GM12878 (cell line): ENCODE measurements at regions not wholly inside any gene's neighbourhood (a gene's known extent, or its start where the extent isn't known, plus 50 kb on each side); places are given as distances from the start of the nearest gene placed in this dataset.

Experiments used
- POLR2A ChIP-seq: IDR thresholded peaks from 2 replicates; pipeline ENCODE4 v1.6.1; 2011; ENCODE audit warnings: low read depth, mild to moderate bottlenecking, low read length
- SMC3 ChIP-seq: IDR thresholded peaks from 2 replicates; pipeline ENCODE4 v1.6.1; 2011; ENCODE audit warnings: low read length, improper control_type of control experiment, borderline replicate concordance
- ZNF622 ChIP-seq: fragments of 450-650 bp; IDR thresholded peaks from 2 replicates; pipeline ENCODE4 v1.6.1; 2017; ENCODE audit warnings: mild to moderate bottlenecking, inconsistent platforms
- TF ChIP-seq, protein P1 (sequence below), 3 experiments: IDR thresholded peaks in 2 of 3; conservative IDR thresholded peaks in 1 of 3; 2 replicates each; pipeline ENCODE4 v1.5.1; 2011; ENCODE audit warnings: low read depth in 3 of 3, low read length in 3 of 3, mild to moderate bottlenecking in 3 of 3, control low read depth in 2 of 3, moderate library complexity in 2 of 3, inconsistent platforms in 1 of 3, mixed read lengths in 1 of 3; ENCODE audit not compliant: control insufficient read depth in 2 of 3, insufficient read depth in 1 of 3; ENCODE audit errors: extremely low read depth in 1 of 3

- TF ChIP-seq, protein P1, sequence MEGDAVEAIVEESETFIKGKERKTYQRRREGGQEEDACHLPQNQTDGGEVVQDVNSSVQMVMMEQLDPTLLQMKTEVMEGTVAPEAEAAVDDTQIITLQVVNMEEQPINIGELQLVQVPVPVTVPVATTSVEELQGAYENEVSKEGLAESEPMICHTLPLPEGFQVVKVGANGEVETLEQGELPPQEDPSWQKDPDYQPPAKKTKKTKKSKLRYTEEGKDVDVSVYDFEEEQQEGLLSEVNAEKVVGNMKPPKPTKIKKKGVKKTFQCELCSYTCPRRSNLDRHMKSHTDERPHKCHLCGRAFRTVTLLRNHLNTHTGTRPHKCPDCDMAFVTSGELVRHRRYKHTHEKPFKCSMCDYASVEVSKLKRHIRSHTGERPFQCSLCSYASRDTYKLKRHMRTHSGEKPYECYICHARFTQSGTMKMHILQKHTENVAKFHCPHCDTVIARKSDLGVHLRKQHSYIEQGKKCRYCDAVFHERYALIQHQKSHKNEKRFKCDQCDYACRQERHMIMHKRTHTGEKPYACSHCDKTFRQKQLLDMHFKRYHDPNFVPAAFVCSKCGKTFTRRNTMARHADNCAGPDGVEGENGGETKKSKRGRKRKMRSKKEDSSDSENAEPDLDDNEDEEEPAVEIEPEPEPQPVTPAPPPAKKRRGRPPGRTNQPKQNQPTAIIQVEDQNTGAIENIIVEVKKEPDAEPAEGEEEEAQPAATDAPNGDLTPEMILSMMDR (IDR thresholded peaks at IDR 0.05 in 2 of 3, conservative IDR thresholded peaks at IDR 0.05 in 1 of 3; ENCODE audit: control insufficient read depth in 2 of 3, extremely low read depth in 1 of 3, insufficient read depth in 1 of 3, low read depth in 3 of 3, low read length in 3 of 3), result no peak
- TF ChIP-seq SMC3, result no peak
- TF ChIP-seq ZNF622, result no peak
- no peak for TF ChIP-seq POLR2A
These were observed 77.1 kb upstream of the METRNL start for GRCh38 chr17:83002118-83002805.
